Adrenal gland (tissue), 5 donors: ENCODE measurements at regions not wholly inside any gene's neighbourhood (a gene's known extent, or its start where the extent isn't known, plus 50 kb on each side); places are given as distances from the start of the nearest gene placed in this dataset.
"Not testable (repeated sequence)": the region's sequence is repeated elsewhere in the genome, so short reads cannot be mapped to it uniquely, and the experiment has no call there.

ENCODE experiments used
- CTCF ChIP-seq, 6 experiments: fragments of 450-650 bp in 4 of 6; fragments of 200-600 bp in 2 of 6; sonication (generic) in 1 of 6; IDR thresholded peaks; 1 replicate in 5 of 6; 2 replicates in 1 of 6; pipeline versions ENCODE4 v1.5.1 to v1.8.0; 2016 to 2021; ENCODE audit warnings: antibody characterized with exemption in 6 of 6, mild to moderate bottlenecking in 2 of 6, moderate library complexity in 1 of 6
- POLR2A ChIP-seq, 2 donors: fragments of 450-650 bp; IDR thresholded peaks; one replicate each; pipeline ENCODE4 v1.6.1; 2017; ENCODE audit warnings: antibody characterized with exemption in 2 of 2, mild to moderate bottlenecking in 2 of 2, moderate library complexity in 1 of 2
- donor health status: DM: no; HTN: no; CAD: no.

DNA sequence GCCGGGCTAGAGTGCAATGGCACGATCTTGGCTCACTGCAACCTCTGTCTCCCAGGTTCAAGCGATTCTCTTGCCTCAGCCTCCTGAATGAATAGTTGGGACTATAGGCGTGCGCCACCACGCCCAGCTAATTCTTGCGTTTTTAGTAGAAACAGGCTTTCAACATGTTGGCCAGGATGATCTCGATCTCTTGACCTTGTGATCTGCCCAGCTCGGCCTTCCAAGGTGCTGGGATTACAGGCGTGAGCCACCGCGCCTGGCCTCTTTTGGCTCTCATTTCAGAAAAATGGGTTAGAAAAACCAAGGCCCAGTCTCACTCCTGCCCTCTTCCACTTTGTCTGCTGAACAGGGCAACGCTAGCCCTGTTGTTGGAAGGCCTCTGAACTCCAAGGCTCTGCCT lies 72.0 kb upstream of the JCAD start:
- not testable (repeated sequence) for TF ChIP-seq CTCF, POLR2A (IDR thresholded peaks at IDR 0.05)
